OCI-LY7 (cell line): ENCODE measurements at regions not wholly inside any gene's neighbourhood (a gene's known extent, or its start where the extent isn't known, plus 50 kb on each side); places are given as distances from the start of the nearest gene placed in this dataset.
"Not testable (repeated sequence)": the region's sequence is repeated elsewhere in the genome, so short reads cannot be mapped to it uniquely, and the experiment has no call there.

ENCODE experiments used
- BruUV-seq: library from RNA; stranded (reverse); fragments of 400-500 nt; replicated peaks from 2 replicates; lab custom pipeline; 2021; lab: Mats Ljungman, UMichigan
- CTCF ChIA-PET: fragments of 300-600 bp; sonication (Branson Sonifier 250); formaldehyde crosslinking; loops from one replicate; lab custom pipeline; 2022; ENCODE audit warnings: antibody characterized with exemption; ENCODE audit not compliant: unreplicated experiment; lab: Charles Lee
- POLR2A ChIA-PET: fragments of 300-600 bp; sonication (Branson Sonifier 250); formaldehyde crosslinking; loops from one replicate; lab custom pipeline; 2022; ENCODE audit warnings: antibody characterized with exemption; lab: Charles Lee
- DNase-seq: peaks from one replicate; pipeline ENCODE4 v3.0.0-alpha.2; 2015; ENCODE audit warnings: low spot score
- H2AFZ ChIP-seq: fragments of 200-600 bp; sonication (generic), shearing (Covaris generic); 2 replicates; pipeline ENCODE4 v1.6.1; 2014; ENCODE audit warnings: mild to moderate bottlenecking, antibody characterized with exemption, low read length, moderate library complexity
- H3K27ac ChIP-seq: fragments of 200-600 bp; sonication (generic); 2 replicates; pipeline ENCODE4 v1.5.1; 2014; ENCODE audit warnings: mixed run types, low read depth, mild to moderate bottlenecking, moderate library complexity, low read length, inconsistent platforms; ENCODE audit not compliant: poor library complexity, severe bottlenecking
- H3K36me3 ChIP-seq: fragments of 200-600 bp; sonication (generic); 2 replicates; pipeline ENCODE4 v1.6.1; 2014; ENCODE audit warnings: mild to moderate bottlenecking, antibody characterized with exemption, low read length, moderate library complexity, mixed read lengths; ENCODE audit not compliant: insufficient read depth
- H3K4me1 ChIP-seq: fragments of 200-600 bp; sonication (generic); 2 replicates; pipeline ENCODE4 v1.5.1; 2014; ENCODE audit warnings: mild to moderate bottlenecking, low read length; ENCODE audit not compliant: insufficient read depth, poor library complexity, severe bottlenecking
- H3K4me2 ChIP-seq: fragments of 200-600 bp; sonication (generic); 2 replicates; pipeline ENCODE4 v1.6.1; 2014; ENCODE audit warnings: mild to moderate bottlenecking, low read length
- H3K4me3 ChIP-seq: fragments of 200-600 bp; sonication (generic); 2 replicates; pipeline ENCODE4 v1.5.1; 2014; ENCODE audit warnings: mild to moderate bottlenecking, low read depth, low read length; ENCODE audit not compliant: poor library complexity, severe bottlenecking
- H3K79me2 ChIP-seq: fragments of 200-600 bp; sonication (generic); 2 replicates; pipeline ENCODE4 v1.6.1; 2016; ENCODE audit warnings: low read depth, mild to moderate bottlenecking, low read length, moderate library complexity, mixed read lengths; ENCODE audit not compliant: insufficient read depth
- H3K9me2 ChIP-seq: fragments of 200-600 bp; sonication (generic); 2 replicates; pipeline ENCODE4 v1.6.1; 2016; ENCODE audit warnings: mild to moderate bottlenecking, low read length, mixed read lengths; ENCODE audit not compliant: insufficient read depth
- H3K9me3 ChIP-seq: fragments of 200-600 bp; sonication (generic); 2 replicates; pipeline ENCODE4 v1.6.1; 2014; ENCODE audit warnings: mild to moderate bottlenecking, mixed run types, low read length, mixed read lengths
- H4K20me1 ChIP-seq: fragments of 200-600 bp; sonication (generic); 2 replicates; pipeline ENCODE4 v1.6.1; 2014; ENCODE audit warnings: mild to moderate bottlenecking, antibody characterized with exemption, low read length, moderate library complexity, mixed read lengths; ENCODE audit not compliant: insufficient read depth
- CTCF ChIP-seq: fragments of 200-600 bp; sonication (generic); conservative IDR thresholded peaks from 2 replicates; pipeline ENCODE4 v1.5.1; 2014; ENCODE audit warnings: mild to moderate bottlenecking, antibody characterized with exemption, low read length, moderate library complexity, mixed read lengths
- EZH2phosphoT487 ChIP-seq: fragments of 200-600 bp; sonication (generic); IDR thresholded peaks from 2 replicates; pipeline ENCODE4 v1.6.1; 2018; ENCODE audit warnings: low read depth, borderline replicate concordance, mild to moderate bottlenecking, mixed run types, antibody characterized with exemption, low read length, moderate library complexity, mixed read lengths
- intact Hi-C: fragments of 100-400 bp; cut with micrococcal nuclease; formaldehyde crosslinking; loops from one replicate; pipeline ENCODE4 v1.10.0; 2022; ENCODE audit not compliant: unreplicated experiment

DNA sequence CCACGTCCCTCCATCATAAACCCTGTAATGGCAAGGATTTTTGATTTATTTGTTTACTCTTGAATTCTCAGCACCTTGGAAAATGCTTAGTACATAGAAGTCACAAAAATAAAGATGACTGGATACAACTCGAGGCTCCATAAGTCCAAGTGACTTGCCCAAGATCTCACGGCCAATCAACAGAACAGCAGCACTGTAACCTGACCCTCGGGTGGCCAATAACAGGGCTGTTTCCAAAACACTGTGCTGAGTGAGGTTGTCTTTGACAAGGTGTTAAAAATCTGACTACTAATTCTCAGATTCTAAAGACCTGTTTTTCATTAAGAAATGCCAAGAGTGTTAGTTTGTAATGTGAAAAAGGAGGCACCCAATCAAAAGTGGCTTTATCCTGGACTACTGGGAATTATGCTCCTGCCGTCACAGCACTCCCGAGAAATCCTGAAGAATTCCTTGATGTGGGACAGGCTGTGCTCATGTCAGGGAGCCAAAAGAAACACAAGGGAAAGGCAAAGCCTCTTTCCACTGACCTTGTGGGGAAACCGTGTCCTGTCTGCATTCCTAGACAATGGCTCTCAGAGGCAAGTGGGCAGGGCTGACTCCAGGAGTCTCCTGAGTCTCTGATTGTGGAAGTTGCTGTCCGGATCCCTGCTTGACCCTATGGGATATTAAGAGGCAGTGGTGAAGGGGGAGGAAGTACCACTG is 204.7 kb upstream of the PELI2 start:
- no peak overlapping the region for H3K4me2 ChIP-seq
- no peaks in the 10 kb centered on the region for H3K9me2 ChIP-seq
- TF ChIP-seq CTCF (no peak), EZH2phosphoT487 (no peak)
- BruUV-seq = no TSS peak
- H3K4me3 ChIP-seq = no peak overlapping the region
- ChIA-PET CTCF (no interaction called here), POLR2A (no interaction called here)
- intact Hi-C loops = no loop called here
- H3K27ac ChIP-seq = no peak overlapping the region
- DNase-seq = no peak
- no peaks in the 10 kb centered on the region for H3K79me2 ChIP-seq
- no peaks in the 10 kb centered on the region for H4K20me1 ChIP-seq
- no peaks in the 10 kb centered on the region for H3K9me3 ChIP-seq
- no peak overlapping the region for H2AFZ ChIP-seq
- H3K36me3 ChIP-seq = no peaks in the 10 kb centered on the region
- H3K4me1 ChIP-seq = no peaks in the 10 kb centered on the region

DNA sequence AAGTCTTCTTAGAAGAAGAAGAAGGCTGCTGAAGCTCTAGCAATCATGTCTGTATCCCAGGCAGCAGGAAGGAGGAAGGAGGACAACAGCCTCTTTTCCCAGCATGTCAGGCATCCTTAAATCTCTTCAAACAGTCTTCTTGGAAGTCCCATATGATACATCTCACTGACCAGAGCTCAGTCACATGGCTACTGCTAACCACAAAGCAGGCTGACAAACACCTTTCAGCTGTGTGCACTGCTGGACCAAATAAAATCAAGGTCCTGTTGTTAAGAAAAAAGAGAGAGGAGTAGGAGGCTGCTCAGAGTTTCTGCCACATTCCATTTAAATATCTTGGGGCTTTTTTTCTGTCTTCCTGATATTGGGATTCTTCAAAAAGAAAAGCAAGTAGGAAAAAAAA is 203.4 kb upstream of the PELI2 start:
- no peak overlapping the region for H2AFZ ChIP-seq
- intact Hi-C loops = no loop called here
- H3K4me2 ChIP-seq = no peak overlapping the region
- no peaks in the 10 kb centered on the region for H3K9me2 ChIP-seq
- H3K36me3 ChIP-seq = no peaks in the 10 kb centered on the region
- POLR2A ChIA-PET = interaction anchor here (0.8 kb wide), 1 partner anchor 21 kb away, joined by 3 read pairs; no protein-coding TSS in a partner anchor
- TF ChIP-seq CTCF (no peak), EZH2phosphoT487 (no peak)
- H3K4me3 ChIP-seq = no peak overlapping the region
- CTCF ChIA-PET = no interaction called here
- no peaks in the 10 kb centered on the region for H3K9me3 ChIP-seq
- H3K27ac ChIP-seq = no peak overlapping the region
- H3K79me2 ChIP-seq = no peaks in the 10 kb centered on the region
- BruUV-seq = no TSS peak
- DNase-seq = no peak
- no peaks in the 10 kb centered on the region for H3K4me1 ChIP-seq
- H4K20me1 ChIP-seq = no peaks in the 10 kb centered on the region

DNA sequence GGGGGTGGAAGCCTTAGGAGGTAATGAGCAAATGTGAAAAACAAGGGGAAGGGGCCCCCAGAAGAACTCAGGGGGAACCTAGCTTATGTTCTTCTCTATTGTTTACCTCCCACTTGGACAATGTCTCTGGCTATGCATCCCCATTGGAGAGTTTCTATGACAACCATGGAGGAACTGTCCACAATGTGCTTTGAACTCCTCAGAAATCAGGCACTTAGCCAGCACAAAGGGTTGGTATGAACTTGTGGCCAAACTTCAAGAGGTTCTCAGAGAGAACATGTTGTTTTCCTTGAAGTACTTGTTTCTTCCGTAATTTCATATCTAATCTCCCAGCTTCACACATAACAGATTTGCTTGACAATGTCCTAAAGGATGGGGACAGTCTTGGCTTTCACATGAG is 202.8 kb upstream of the PELI2 start:
- no peaks in the 10 kb centered on the region for H3K9me2 ChIP-seq
- no TSS peak for BruUV-seq
- H3K4me1 ChIP-seq = no peaks in the 10 kb centered on the region
- POLR2A ChIA-PET = interaction anchor here (0.8 kb wide), 1 partner anchor 20 kb away, joined by 3 read pairs; no protein-coding TSS in a partner anchor
- H2AFZ ChIP-seq = no peak overlapping the region
- no peaks in the 10 kb centered on the region for H3K79me2 ChIP-seq
- CTCF ChIA-PET = no interaction called here
- no peaks in the 10 kb centered on the region for H3K36me3 ChIP-seq
- H4K20me1 ChIP-seq = no peaks in the 10 kb centered on the region
- no peak for DNase-seq
- H3K4me2 ChIP-seq = no peak overlapping the region
- H3K4me3 ChIP-seq = no peak overlapping the region
- H3K27ac ChIP-seq = no peak overlapping the region
- intact Hi-C loops = no loop called here
- H3K9me3 ChIP-seq = no peaks in the 10 kb centered on the region
- no peak for TF ChIP-seq CTCF
- no peak for TF ChIP-seq EZH2phosphoT487

GRCh38 chr14:55919800-55920199 is 198.4 kb upstream of the PELI2 start:
- H3K4me3 ChIP-seq, H2AFZ ChIP-seq, H3K36me3 ChIP-seq, H3K4me2 ChIP-seq, H3K9me2 ChIP-seq, intact Hi-C loops, H3K27ac ChIP-seq, H4K20me1 ChIP-seq, CTCF ChIA-PET, BruUV-seq, H3K4me1 ChIP-seq, DNase-seq, H3K9me3 ChIP-seq, H3K79me2 ChIP-seq: not testable (repeated sequence)
- POLR2A ChIA-PET = interaction anchor here (0.6 kb wide), 1 partner anchor 439 kb away, joined by 5 read pairs; no protein-coding TSS in a partner anchor
